NCI-H460 (cell line): ENCODE measurements at regions not wholly inside any gene's neighbourhood (a gene's known extent, or its start where the extent isn't known, plus 50 kb on each side); places are given as distances from the start of the nearest gene placed in this dataset.

ENCODE experiments used
- DNase-seq: peaks from one replicate; pipeline ENCODE4 v3.0.0-alpha.2; 2016; ENCODE audit warnings: low read depth; ENCODE audit errors: extremely low read depth

DNA sequence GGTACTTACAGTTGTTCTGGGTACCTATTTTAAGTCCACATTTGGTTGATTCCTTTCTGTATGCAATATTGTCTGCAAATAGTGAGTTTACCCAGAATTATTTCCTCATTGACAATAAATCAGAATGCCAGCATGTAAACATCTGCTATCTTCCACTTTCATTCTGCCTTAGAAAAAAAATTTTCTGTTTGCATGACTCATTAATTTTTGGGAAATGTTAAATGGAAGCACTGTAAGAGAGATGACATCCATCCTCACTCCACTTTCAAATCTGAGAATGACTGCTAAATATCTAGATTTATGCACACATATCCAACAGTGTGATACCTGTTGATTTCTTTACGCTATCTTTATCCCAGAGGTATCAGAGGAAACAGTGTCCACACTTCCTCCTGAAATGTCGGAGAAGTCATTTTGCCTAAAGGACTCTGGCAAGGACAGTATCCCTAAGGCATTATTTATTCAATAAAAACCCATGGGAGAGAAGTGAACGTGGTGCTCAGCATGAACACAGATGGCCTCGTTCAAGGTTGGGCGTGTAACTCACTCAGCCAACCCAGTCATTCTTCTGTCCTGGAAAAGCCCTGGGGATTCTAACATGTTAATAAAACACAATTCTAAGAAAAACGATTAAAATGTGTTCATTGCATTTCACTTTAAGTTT lies 780.9 kb downstream of the QKI start:
- no peak for DNase-seq

DNA sequence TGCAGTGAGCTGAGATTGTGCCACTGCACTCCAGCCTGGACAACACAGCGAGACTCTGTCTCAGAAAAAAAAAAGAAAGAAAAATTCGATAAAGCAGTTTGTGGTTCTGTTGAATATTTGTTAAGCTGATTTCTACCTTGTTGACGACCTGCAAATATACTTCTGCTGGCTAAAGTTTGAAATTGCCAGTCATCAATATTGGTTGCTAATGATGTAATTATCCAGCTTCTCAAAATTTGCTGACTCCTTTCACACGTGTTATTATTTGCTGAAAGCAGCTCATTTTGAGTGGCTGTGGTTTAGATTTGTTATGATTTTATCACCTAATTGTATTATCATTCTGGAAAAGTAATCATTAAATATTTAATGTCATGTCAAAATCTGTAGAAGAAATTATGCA lies 774.3 kb downstream of the QKI start:
- no peak for DNase-seq

DNA sequence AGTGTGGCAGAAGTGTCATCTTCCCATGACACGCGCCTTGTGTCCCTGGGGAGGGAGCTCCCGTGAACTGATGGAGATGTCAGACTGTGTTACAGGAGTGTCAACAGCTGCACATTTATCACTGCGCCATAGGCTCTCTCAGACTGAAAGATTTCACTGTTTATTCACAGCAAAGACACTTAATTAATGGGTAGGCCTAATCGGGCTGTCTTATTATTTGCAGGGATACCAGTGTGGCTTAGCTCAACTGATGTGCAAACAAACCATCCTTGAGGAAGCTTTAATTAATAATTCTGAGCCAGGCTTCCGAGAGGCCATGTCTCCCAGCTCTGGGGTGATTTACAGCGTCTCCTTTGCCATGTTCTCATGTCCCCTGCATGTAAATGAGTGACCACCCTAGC lies 771.0 kb downstream of the QKI start:
- DNase-seq, result no peak

DNA sequence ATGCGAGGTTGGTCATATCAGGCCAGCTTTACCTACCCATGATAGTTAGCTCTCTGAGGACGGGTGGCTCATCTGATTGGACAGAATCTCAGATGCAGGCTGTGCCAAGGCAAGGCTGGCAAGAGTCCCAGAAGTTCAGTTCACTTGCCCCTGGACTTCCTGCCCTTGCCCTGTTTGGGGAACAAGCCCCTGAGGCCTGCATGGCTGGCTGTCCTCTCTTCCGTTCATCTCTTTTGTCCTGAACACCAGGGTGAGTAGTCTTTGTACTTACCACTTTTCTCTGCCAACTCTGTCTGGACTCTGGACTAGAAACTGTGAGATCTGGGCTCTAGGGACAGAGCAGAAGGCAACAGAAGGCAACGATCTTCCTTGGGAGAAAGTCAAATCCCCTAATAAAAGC lies 769.9 kb downstream of the QKI start:
- no peak for DNase-seq

DNA sequence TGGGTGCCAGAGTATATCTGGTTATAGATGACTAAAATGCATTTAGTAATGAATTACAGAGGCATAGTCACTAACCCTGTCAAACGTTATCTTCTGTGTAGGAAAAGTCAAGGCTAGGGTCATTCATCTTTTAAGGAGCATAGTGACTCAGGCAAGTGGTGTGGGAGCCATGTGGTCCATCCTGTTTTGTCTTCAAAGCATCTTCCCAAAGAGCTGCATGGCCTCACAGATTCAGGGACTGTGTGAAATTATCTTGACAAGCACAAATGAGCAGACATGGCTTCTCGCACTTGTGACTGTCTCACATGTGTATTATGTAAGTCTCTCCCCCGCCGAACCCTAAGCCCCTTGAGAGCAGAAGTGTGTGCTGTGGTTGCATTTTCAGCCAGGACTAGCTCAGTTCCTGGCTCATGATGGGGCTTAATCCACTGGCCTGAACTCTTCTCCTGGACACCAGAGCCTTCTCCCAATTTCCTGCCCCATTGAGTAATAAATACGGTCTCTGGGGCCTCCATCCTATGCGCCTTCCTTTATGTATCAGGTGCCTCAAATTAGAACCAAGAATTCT lies 769.1 kb downstream of the QKI start:
- DNase-seq, result no peak

DNA sequence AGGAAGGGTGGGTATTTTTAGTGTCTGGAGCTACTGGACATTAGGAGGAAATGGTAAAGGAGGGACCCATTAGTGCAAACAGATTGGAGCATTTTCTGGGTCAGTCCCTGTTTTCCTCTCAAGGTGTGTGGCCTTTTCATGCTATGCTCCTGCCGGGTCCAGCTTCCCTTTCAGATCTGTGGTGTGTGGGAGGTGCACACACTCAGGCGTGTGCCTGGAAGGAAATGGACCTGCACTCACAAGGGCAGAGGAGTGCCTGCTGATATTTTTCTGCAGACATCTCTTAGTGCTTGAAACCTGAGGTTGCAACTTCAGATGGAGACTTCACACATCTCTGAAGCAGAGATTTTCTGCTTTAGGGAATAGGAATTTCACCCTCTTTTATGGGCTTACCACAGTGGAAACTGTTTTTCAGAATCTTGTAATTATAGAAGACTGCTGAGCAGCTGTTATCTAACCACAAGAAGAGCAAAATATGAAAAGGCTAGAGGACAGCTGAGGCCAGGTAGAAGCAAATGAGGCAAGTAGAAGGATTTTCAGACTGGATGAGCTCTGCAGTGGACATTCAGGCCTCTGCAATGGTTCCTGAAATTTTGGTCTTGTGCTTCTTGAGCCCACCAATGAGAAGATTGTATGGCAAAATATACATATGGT lies 764.3 kb downstream of the QKI start:
- DNase-seq, result no peak

DNA sequence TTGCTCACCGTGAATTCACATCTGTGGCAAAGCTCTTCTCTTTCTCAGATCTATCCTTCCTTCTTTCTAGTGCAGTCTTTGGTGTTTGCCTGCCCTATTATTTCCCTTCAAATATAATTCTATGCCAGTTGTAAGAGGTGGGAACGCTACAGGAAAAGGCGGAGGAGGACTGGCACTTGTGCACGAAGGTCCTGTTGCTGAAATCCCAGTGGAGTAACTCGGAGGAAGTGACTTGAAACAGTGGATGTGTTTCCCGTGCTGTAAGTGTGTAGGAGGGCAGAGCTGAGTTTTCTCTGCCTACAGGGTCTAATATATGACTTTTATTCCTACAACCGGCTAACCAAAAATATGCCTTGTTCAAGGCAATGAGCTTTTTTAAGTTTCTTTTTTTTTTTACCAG lies 754.8 kb downstream of the QKI start:
- no peak for DNase-seq

DNA sequence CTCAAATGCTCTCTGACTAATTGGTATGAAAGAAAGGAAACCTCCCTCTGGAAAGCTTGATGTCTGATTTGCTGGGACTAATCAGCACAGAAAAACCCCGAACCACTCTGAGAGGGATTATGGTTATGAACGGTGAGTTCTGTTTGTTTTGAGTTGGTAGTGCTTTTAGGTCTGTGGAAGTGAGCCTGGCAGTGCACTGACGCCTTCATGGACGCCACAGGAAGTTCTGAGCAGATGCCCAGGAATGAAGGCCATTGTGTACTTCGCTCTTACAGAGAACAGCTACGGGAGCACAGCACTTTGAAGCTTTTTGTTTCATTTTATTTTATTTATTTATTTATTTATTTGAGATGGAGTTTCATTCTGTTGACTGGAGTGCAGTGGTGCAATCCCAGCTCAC lies 754.1 kb downstream of the QKI start:
- no peak for DNase-seq

DNA sequence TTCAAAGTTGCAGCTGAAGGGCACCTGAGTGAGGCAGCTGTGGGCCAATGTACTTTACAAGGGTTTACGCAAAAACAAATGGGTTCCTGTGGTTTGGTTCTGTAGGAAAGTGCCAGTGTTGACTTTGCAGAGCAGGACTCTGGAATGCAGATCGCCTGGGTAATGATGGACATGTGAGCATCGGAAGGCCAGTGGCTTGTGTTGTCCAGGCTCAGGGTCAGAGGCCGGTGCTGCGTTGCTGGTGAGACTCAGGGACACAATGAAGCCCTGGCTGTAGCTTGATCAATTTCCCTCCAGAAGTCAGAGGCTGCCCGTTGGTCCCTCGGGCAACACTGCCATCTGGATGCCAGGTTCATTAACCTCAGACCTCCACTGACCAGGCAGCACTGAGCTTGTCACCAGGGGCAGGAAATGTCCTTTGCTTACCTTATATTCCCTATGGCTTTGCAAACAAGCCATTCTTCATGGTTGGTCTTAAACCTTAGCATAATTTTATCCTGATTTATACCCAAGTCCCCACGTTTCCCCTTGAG lies 753.4 kb downstream of the QKI start:
- no peak for DNase-seq

DNA sequence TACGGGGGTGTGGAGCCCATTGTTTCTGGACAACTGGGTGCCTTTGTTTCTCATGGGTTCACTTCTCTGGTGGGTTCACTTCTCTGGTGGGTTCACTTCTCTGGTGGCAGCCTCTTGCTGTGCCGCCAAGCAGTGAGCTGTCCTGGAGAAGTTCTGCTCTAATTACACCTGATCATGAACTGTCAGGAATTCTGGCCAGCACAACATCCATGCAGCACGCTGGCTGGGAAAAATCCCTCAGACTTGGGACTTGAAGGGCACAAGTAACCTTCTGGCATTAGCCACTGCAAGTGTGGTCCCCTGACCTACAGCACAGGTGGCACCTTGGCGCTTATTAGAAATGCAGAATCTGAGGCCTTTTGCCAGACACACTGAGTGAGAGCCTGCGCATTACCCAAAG lies 752.5 kb downstream of the QKI start:
- DNase-seq, result no peak

DNA sequence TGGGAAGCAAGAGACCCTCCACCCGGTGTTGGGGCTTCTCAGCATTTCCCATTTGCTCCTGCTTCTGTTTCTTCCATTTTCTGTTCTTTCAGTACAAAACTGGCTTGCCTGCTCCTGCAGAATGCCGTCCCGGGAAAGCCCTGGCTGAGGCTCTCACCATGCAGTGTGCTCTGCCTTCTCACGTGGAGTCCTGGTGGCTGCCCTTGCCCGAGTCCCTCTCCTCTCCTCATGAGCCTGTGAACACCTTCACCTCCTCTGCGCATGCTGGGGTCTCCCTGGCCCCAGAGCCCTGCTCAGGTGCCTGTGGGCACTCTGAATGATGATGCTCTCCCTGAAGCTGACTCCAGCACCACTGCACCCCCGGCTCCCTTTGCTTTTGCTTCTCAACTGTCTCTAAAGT lies 752.0 kb downstream of the QKI start:
- no peak for DNase-seq

DNA sequence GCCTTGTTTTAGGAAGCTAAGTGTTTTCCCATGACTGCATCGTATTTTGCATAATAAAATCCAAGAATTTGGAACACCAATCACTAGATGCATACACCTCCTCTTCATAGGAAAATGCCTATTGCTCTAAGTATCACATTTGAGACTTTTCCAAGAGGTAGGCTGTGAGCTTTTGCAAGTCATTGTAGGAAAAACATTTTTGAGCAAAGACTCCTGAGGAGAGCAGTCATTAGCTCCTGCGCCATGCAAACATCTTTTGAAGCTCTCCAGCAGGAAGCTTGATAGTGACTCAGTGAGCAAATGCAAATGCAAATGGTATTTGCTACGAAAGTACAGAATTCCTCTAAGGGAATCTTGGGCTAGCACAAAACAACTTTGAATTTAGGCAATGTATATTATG lies 750.4 kb downstream of the QKI start:
- no peak for DNase-seq

DNA sequence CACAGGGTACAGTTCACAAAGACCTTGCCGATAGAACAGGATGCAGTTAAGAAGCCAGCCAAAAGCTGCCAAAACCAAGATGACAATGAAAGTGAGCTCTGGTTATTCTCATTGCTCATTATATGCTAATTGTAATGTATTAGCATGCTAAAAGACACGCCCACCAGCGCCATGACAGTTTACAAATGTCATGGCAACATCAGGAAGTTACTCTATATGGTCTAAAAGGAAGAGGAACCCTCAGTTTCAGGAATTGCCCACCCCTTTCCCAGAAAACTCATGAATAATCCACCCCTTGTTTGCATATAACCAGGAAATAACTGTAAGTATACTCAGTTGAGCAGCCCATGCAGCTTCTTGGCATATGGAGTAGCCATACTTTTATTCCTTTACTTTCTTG lies 748.7 kb downstream of the QKI start:
- DNase-seq, result no peak

DNA sequence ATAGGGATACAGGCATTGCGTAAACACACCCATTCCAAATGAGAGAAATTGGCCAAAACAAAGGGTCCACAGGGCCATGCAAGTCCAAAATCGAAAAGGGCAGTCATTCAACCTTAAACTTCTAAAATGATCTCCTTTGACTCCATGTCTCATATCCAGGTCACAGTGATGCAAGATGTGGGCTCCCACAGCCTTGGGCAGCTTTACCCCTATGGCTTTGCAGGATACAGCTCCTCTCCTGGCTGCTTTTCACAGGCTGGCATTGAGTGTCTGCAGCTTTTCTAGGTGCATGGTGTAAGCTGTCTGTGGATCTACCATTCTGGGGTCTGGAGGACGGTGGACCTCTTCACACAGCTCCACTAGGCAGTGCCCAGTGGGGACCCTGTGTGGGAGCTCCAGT lies 744.5 kb downstream of the QKI start:
- no peak for DNase-seq

DNA sequence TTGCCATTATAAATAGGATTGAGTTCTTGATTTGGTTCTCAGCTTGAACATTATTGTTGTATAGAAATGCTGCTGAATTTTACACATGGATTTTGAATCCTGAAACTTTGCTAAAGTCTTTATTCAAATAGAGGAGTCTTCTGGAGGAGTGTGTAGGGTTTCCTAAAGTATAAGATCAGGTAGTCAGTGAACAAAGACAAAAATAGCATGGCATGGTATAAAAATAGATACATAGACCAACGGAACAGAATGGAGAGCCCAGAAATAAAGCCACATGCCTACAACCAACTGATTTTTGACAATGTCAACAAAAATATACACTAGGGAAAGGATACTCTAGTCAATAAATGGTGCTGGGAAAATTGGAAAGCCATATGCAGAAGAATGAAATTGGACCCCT lies 740.1 kb downstream of the QKI start:
- no peak for DNase-seq

DNA sequence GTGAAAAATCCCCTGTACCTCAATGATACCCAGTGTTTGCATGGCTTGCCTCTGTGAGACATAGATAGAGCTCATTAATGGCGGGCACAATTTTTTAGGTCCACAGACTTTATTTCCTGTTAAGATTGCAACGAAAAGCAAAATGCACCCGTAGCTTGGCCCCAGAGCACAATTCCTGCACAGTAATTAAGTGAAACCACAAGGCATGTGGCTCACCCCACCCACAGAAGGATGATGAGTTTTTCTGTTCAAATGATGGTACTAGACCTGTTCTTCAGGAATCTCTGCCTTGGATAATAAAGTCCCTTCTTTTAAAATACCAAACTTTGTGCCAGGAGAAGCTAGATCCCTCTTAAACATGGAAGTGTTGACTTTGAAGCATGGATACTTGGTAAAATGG lies 738.1 kb downstream of the QKI start:
- DNase-seq, result no peak

DNA sequence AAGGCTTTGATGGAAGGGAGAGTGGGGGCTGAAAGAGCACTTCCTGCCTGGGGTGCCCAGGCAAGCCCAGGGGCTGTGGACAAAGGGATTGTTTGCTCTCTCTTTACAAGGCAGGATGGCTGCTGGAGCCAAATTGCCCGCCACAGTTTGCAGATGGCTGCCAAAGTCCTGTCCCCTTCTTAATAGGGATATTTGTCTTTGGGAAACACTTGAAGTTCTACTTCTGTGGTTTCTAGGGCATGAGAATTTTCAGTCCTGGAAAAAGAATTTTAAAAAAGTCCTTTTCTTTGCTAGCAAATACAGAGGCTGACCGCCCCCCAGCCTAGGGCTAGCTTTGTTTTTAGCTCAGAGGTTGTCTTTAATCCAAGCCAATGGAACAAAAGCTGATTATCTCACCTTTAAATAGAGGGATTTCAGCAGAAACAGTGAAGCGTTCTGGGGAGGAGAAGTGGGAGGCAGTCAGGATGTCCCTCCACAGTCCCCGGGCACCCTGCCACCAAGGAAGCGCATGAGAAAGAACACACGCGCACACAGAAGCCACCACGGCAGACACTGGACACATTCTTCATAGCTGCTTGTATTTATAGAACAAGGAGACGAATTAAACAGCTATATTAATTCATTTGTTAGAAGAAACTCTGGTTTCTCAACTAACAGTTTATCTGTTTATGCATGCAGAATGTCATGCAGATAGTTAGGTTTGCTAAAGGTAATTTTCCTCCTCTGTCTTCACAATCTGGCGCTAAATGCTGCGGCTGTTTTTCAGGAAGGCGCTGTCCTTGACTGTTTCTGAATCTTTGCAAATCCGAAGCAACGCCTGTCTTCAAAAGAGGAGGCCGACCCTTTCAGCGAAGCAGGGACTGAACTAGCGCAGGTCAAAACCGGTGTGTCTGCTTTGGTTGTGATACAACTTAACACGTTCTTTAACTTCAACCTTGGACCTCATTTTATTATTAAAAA lies 736.9 kb downstream of the QKI start:
- DNase-seq, result no peak

DNA sequence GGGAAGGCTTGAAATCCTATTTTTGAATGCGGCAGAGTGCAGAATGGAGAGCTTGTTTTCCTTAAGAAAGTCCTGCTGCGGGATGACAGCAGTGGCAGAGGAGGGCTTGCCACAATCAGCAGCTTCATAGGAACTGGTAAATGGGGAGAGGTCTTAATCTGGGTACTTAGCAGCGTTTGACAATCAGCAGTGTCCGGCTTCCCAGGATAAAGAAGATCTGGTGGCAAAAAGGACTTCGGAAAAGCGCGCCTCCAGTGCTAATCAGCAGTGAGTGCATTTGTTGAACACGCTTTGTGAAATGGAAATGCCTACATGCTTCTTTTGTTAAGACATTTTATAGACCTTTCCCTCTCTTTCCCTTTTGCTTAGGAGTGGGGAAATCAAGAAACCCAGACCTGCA lies 735.7 kb downstream of the QKI start:
- DNase-seq, result no peak

DNA sequence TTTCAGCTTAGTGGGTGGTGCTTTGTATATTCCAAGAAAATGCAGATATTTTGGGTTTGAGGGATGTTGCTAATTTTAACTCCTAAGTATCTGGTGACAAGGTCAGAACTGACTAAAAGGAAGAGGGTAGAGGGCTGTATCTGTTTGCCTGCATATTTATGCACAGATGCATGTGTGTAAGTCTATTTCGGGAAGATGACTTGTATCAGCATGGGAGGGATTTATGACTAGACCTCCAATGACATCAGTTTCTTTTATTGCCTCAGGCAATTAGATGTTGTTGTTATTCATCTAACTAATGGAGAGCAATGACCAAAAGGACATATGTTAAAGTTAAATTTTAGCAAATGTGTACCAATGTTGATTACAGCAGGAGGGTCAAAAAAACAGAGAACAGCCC lies 734.3 kb downstream of the QKI start:
- no peak for DNase-seq

DNA sequence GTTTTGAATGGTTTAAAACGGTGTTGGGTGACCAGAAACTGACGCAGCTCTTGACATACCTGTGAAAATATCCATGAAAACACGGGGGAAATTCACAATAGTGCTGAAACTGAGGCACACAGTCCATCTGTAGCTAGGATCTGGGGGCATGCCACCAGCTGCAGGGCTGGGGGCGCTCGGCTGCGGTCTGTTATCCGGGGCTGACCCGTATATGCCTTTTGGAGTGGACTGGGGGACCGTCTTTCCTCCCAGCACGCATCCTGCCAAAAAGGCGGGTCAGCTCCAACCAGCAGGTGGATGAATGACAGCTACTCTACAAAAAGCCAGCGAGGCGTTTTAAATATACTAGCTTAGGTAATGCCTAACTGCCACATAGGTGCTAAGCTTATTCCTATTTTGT lies 729.8 kb downstream of the QKI start:
- DNase-seq, result no peak

DNA sequence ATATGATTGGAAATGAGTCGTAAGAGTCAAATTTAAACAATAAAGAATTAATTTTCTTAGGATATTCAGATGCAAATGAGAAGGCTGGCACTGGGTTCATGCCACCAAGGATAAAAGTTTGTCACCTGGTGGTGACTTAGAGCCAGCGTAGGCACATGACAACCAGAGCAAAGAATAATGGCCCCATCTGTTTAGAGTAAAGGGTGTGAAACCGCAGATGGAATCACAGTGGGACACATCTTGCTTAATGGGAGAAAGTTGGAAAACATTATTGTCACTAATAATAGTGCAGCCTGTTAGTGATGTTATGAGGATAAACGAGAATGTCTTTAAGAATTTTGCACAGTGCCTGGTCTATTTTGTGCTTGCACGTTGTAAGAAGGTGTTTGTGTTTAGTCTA lies 727.8 kb downstream of the QKI start:
- no peak for DNase-seq
